ENCODE measurements at regions not wholly inside any gene's neighbourhood (a gene's known extent, or its start where the extent isn't known, plus 50 kb on each side); places are given as distances from the start of the nearest gene placed in this dataset.

GRCh38 chr14:101325319-101325718 lies 236.0 kb upstream of the DIO3 start:
- TF ChIP-seq GATA2 (IDR thresholded peaks at IDR 0.05; ENCODE audit: low read depth, low read length) (no peak), GATA3 (IDR thresholded peaks at IDR 0.05; ENCODE audit: low read depth, low read length) (no peak)

DNA sequence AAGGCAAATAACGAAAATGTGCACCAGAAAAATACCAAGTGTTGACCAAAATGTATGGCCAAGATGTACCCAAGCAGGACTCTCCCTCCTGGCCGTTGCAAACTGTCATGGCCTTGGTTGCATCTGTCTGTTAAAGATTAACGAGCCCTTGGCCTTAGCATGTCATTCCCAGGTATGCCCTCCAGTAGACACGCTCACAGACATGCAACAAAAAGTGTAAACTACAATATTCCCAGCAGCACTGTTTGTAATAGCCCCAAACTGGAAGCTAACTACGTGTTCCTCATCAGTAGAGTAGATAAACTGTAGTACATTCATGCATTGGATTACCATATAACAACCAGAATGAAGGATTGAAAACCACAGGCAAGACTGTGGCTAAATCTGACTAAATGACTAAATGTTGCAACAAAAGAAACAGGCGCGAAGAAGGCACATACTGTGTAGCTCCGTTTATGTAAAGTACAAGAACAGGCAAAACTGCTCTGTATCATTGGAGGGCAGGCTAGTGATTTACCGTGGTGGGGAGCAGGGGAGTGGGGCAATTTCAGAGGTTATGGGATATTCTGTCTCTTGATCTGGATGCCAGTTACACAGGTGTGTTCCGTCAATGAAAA lies 232.8 kb upstream of the DIO3 start:
- TF ChIP-seq GATA3 (IDR thresholded peaks at IDR 0.05; ENCODE audit: low read depth, low read length) (no peak), GATA2 (IDR thresholded peaks at IDR 0.05; ENCODE audit: low read depth, low read length) (no peak)

DNA sequence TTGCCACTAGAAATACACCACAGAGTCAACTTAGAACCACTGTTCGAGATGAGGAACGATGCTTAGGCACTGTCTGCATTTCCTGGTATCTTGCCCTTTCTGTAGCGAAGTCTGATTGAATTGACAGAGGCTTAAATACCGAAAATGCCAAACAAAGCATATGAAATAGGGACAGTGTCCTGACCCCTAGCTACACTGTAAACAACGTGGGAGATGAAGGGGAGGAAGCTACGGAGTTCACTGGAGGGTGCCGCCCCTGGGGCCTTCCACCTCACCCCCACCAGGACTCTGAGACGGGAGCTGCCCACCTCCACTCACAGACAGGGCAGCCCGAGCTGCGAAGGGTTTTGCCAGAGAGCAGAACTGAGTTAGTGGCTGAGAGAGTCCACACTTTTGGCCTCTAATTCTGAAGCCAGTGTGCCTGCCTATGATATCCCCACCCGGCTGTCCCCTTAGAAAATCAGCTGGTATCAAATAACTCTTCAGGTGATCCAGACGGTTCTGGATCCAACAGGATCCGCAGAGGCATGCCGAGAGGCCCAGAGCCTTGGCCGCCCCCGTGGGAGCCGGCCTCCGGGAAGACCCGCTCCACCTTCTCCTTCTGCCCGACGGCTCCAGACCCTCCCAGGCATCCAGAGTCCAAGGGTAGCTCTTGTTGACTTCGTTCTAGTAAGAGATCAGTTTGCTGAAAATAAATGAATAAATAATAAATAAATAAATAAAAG lies 230.7 kb upstream of the DIO3 start:
- no peak for TF ChIP-seq GATA2 (IDR thresholded peaks at IDR 0.05; ENCODE audit: low read depth, low read length)

DNA sequence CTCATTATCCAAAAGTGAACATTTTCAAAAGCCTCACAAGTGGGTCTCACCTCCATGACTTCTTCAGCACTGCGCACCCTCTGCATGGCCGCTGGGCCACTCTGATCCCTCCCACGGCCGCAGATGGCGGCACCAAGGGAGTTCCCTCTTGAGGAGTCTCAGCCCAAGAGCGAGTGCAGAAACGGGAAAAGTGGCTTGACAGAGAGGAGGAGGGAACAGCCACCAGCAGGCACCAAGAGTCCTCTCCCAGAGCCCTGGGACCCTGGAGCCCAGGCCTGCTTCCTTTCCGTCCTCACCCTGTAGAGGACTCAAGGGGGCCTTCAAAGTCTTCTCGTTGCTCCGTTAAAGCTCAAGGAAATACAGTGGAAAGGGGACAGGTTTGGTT lies 230.2 kb upstream of the DIO3 start:
- TF ChIP-seq GATA3 (IDR thresholded peaks at IDR 0.05; ENCODE audit: low read depth, low read length) (no peak), GATA2 (IDR thresholded peaks at IDR 0.05; ENCODE audit: low read depth, low read length) (no peak)

GRCh38 chr14:101331661-101332169 lies 229.6 kb upstream of the DIO3 start:
- TF ChIP-seq GATA3 (IDR thresholded peaks at IDR 0.05; ENCODE audit: low read depth, low read length) (no peak), GATA2 (IDR thresholded peaks at IDR 0.05; ENCODE audit: low read depth, low read length) (no peak)

DNA sequence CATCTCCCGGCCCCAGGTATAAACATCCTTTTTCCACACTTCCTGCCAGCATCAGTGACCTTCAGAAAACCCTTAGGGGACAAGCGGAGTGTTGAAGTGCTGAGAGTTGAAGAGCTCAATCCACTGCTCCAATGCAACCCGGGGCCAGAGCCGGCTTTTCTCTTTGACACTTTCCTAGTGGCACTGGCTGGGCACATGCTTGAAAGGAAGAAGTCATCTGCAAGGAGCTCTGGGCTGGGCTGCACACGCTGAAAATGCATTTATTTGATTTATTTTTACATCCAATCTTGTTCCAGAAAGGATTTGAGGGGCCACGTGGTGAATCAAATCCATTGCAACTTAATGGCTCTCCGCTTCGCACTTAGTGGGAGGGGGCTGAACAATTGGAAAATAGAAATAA lies 229.0 kb upstream of the DIO3 start:
- no peak for TF ChIP-seq GATA2 (IDR thresholded peaks at IDR 0.05; ENCODE audit: low read depth, low read length)
- TF ChIP-seq GATA3 (IDR thresholded peaks at IDR 0.05; ENCODE audit: low read depth, low read length): no peak

DNA sequence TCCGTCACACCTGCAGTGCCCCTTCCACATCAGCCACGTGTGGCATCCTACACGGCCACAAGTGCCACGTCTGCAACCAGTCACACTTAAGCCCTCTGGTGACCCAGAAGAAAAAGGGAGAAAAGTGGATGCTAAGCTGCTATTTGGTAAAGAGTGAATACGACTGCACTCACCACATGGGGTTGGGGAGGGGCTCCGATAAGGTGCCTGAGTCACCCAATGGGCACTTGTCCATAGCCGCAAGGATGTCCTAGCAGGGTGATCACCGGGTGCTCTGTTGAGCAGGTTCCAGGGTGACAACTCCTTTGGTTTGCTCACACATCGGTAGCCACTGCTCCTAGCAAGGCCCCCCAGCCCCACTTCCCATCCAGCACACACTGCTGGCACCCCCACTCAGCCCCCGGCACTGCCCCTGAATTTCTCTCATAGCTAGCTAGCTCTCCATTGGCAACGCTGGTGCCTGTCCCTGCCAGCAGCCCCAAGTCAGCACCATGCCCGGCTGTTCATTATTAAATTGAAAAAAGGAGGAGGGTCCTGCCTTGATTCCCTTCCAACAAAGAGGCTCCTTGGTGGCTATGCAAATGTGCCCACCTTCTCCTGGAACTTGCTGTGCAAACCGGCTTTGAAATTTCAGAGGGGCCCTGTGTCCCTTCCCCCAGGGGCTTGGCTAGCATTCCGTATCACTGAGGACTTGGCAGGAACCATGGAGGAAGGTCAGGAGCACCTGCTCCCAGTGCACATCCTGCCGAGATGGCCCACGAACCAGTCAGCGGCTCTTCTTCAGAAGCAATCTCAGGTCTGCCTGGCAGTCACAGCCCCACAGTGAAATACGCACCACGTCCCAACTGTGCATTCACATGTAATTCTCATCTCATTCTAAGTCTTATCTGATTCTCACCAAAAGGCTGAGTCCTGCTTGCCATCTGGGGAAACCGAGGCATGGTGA lies 227.7 kb upstream of the DIO3 start:
- TF ChIP-seq GATA3 (IDR thresholded peaks at IDR 0.05; ENCODE audit: low read depth, low read length): no peak

DNA sequence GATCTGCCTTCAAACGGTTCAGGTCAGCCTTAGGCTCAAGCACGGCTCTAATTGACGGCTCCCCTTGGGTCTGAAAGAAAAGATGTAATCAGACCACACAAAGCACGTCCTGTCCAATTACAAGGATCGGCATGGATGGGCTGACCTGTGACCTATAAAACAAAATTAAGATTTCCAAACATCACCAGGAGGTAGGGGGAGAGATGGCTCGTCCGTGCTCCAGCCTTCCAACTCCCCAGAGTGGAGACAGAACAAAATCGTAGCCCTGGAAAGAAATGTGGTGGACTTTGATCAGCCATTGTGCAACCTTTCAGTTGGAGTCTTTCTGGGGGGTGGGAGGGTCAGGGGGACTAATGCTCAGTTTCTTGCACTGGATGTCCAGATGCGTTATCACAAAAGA lies 226.6 kb upstream of the DIO3 start:
- no peak for TF ChIP-seq GATA2 (IDR thresholded peaks at IDR 0.05; ENCODE audit: low read depth, low read length)
- no peak for TF ChIP-seq GATA3 (IDR thresholded peaks at IDR 0.05; ENCODE audit: low read depth, low read length)

DNA sequence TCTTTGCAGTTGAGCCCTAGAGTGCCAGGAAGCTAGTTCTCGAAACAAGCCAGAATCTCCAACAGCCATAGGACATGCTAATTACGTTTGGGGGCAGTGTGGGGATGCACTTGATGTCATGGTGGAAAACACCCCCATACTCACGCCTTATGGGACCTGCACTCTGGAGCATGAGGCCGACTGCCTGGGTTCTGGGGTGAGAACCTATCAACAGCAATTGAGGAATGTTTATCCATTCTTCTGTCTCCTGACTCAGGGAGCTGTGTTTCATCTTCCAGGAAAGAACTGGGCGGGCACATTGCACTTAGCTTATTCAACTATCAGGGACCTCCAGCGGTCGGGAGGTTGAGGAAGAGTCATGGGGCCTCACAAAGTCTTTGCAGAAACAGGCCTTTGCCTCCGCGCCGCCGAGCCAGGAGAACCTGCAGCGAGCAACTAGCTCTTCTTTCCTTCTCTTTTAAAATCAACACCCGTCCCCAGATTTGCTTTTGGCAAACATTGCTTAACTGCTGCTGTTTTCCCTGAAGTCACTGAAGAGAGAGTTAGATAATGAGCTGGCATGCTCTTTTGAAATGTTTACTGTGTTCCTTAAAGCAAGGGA lies 226.1 kb upstream of the DIO3 start:
- TF ChIP-seq GATA2 (IDR thresholded peaks at IDR 0.05; ENCODE audit: low read depth, low read length): no peak
- no peak for TF ChIP-seq GATA3 (IDR thresholded peaks at IDR 0.05; ENCODE audit: low read depth, low read length)

- no peak for TF ChIP-seq GATA3 (IDR thresholded peaks at IDR 0.05; ENCODE audit: low read depth, low read length)
- no peak for TF ChIP-seq GATA2 (IDR thresholded peaks at IDR 0.05; ENCODE audit: low read depth, low read length)
Measured at GRCh38 chr14:101336183-101336582, 225.1 kb upstream of the DIO3 start.

DNA sequence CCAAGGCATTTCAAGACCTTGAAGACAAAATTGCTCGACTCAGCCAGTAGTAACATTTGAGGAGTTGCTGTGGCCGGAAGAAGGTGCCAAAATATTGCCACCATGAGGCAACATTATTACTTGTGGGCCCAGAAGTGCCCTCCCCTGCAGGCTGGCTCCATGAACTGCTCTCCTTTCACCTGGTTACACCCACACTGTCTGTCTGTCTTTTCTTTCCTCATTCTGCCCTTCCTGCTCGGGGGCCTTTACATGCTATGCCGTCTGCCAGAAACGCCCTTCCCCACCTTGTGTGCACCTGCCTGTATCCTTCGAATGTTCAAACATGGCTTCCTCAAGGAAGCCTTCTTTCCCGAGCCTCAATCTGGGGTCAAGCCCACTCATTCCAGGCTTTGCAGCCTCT lies 224.2 kb upstream of the DIO3 start:
- no peak for TF ChIP-seq GATA2 (IDR thresholded peaks at IDR 0.05; ENCODE audit: low read depth, low read length)
- no peak for TF ChIP-seq GATA3 (IDR thresholded peaks at IDR 0.05; ENCODE audit: low read depth, low read length)

- TF ChIP-seq GATA3 (IDR thresholded peaks at IDR 0.05; ENCODE audit: low read depth, low read length) (no peak), GATA2 (IDR thresholded peaks at IDR 0.05; ENCODE audit: low read depth, low read length) (no peak)
Measured at GRCh38 chr14:101340556-101340955, 220.7 kb upstream of the DIO3 start.

GRCh38 chr14:101347893-101348777 lies 213.2 kb upstream of the DIO3 start:
- TF ChIP-seq GATA2 (IDR thresholded peaks at IDR 0.05; ENCODE audit: low read depth, low read length) (no peak), GATA3 (IDR thresholded peaks at IDR 0.05; ENCODE audit: low read depth, low read length) (no peak)
